ENCODE measurements at regions not wholly inside any gene's neighbourhood (a gene's known extent, or its start where the extent isn't known, plus 50 kb on each side); places are given as distances from the start of the nearest gene placed in this dataset.
"Not testable (repeated sequence)": the region's sequence is repeated elsewhere in the genome, so short reads cannot be mapped to it uniquely, and the experiment has no call there.

DNA sequence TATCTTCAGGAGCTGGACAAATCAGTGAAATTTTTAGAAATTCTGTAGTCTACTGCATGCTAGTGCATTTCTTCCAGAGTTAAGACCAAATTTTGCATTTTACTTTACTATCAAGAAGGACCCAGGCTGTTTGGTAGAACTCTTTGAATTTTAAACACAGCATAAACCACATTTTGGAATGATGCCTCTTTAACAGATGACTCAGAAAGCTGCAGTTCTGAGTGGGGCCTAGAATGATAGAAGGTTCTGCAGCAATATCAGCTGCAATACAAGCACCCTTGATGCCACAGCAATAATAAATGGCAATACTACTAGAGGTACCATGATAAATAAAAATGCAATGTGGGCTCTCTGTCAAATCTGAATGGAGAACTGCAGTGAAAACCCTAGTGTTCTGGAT, 198.7 kb downstream of the TMA16 start:
- FAIRE-seq (no peak), DNase-seq (no peak)
- Histone ChIP-seq H3K27me3 (ENCODE audit: control insufficient read depth in 3 of 3, insufficient read depth in 3 of 3, low read length in 3 of 3) (no peaks in the 10 kb centered on the region), H3K4me1 (ENCODE audit: control insufficient read depth in 3 of 3, insufficient read depth in 2 of 3, low read depth in 1 of 3, low read length in 2 of 3) (no peaks in the 10 kb centered on the region), H3K9me3 (ENCODE audit: control insufficient read depth in 2 of 2, insufficient read depth in 1 of 2, low read depth in 1 of 2, low read length in 1 of 2) (no peaks in the 10 kb centered on the region), H3K36me3 (ENCODE audit: control insufficient read depth in 3 of 3, insufficient read depth in 2 of 3, low read depth in 1 of 3, low read length in 3 of 3) (no peaks in the 10 kb centered on the region), H3K4me3 (ENCODE audit: low read depth in 1 of 3, low read length in 3 of 3) (no peak overlapping the region), H3K27ac (ENCODE audit: low read depth in 1 of 3, low read length in 2 of 3) (no peak overlapping the region)

- H3K4me1 ChIP-seq (ENCODE audit: control insufficient read depth in 3 of 3, insufficient read depth in 2 of 3, low read depth in 1 of 3, low read length in 2 of 3) = no peaks in the 10 kb centered on the region
- WGBS, 3 donors = 62 to 77% (median 64%) methylated on average over 4 of the region's 4 CpGs
- FAIRE-seq (no peak), DNase-seq (no peak)
- H3K27me3 ChIP-seq (ENCODE audit: control insufficient read depth in 3 of 3, insufficient read depth in 3 of 3, low read length in 3 of 3) = no peaks in the 10 kb centered on the region
- no peak overlapping the region for H3K27ac ChIP-seq (ENCODE audit: low read depth in 1 of 3, low read length in 2 of 3)
- H3K9me3 ChIP-seq (ENCODE audit: control insufficient read depth in 2 of 2, insufficient read depth in 1 of 2, low read depth in 1 of 2, low read length in 1 of 2) = no peaks in the 10 kb centered on the region
- H3K36me3 ChIP-seq (ENCODE audit: control insufficient read depth in 3 of 3, insufficient read depth in 2 of 3, low read depth in 1 of 3, low read length in 3 of 3) = no peaks in the 10 kb centered on the region
- H3K4me3 ChIP-seq (ENCODE audit: low read depth in 1 of 3, low read length in 3 of 3) = no peak overlapping the region
These were observed 199.3 kb downstream of the TMA16 start for GRCh38 chr4:163693776-163694175.

DNA sequence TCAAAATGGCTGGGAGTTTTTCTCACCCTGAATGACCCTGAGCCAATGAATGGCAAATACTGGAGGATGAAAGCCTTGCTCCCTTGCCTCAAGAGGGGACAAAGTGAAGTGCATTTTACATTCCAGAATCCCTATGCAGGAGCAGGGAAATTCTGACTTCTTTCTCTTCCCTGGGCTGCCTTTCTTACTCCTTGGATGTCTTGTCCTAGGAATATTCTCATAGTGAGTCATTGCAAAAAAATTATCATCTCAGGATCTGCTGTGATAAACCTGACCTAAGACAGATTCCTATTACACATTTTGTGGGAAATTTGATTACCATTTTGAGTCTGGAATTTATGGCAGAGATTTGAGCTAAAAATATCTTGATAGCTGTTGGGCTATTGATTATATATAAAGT, 199.9 kb downstream of the TMA16 start:
- FAIRE-seq (no peak), DNase-seq (no peak)
- H3K36me3 ChIP-seq (ENCODE audit: control insufficient read depth in 3 of 3, insufficient read depth in 2 of 3, low read depth in 1 of 3, low read length in 3 of 3) = no peaks in the 10 kb centered on the region
- H3K9me3 ChIP-seq (ENCODE audit: control insufficient read depth in 2 of 2, insufficient read depth in 1 of 2, low read depth in 1 of 2, low read length in 1 of 2) = no peaks in the 10 kb centered on the region
- no peaks in the 10 kb centered on the region for H3K27me3 ChIP-seq (ENCODE audit: control insufficient read depth in 3 of 3, insufficient read depth in 3 of 3, low read length in 3 of 3)
- no peaks in the 10 kb centered on the region for H3K4me1 ChIP-seq (ENCODE audit: control insufficient read depth in 3 of 3, insufficient read depth in 2 of 3, low read depth in 1 of 3, low read length in 2 of 3)
- H3K27ac ChIP-seq (ENCODE audit: low read depth in 1 of 3, low read length in 2 of 3) = no peak overlapping the region
- no peak overlapping the region for H3K4me3 ChIP-seq (ENCODE audit: low read depth in 1 of 3, low read length in 3 of 3)

GRCh38 chr4:163697121-163697520, 202.6 kb downstream of the TMA16 start:
- Histone ChIP-seq H3K4me1 (ENCODE audit: control insufficient read depth in 3 of 3, insufficient read depth in 2 of 3, low read depth in 1 of 3, low read length in 2 of 3) (no peaks in the 10 kb centered on the region), H3K9me3 (ENCODE audit: control insufficient read depth in 2 of 2, insufficient read depth in 1 of 2, low read depth in 1 of 2, low read length in 1 of 2) (no peaks in the 10 kb centered on the region), H3K4me3 (ENCODE audit: low read depth in 1 of 3, low read length in 3 of 3) (no peak overlapping the region), H3K27me3 (ENCODE audit: control insufficient read depth in 3 of 3, insufficient read depth in 3 of 3, low read length in 3 of 3) (no peaks in the 10 kb centered on the region), H3K36me3 (ENCODE audit: control insufficient read depth in 3 of 3, insufficient read depth in 2 of 3, low read depth in 1 of 3, low read length in 3 of 3) (no peaks in the 10 kb centered on the region), H3K27ac (ENCODE audit: low read depth in 1 of 3, low read length in 2 of 3) (no peak overlapping the region)
- 58 to 90% (median 69%) methylated on average over 3 of the region's 3 CpGs for WGBS, 3 donors
- DNase-seq = no peak
- no peak for FAIRE-seq

GRCh38 chr4:163700383-163700782, 205.9 kb downstream of the TMA16 start:
- not testable (repeated sequence) for H3K27me3 ChIP-seq (ENCODE audit: control insufficient read depth in 3 of 3, insufficient read depth in 3 of 3, low read length in 3 of 3); H3K4me3 ChIP-seq (ENCODE audit: low read depth in 1 of 3, low read length in 3 of 3); H3K4me1 ChIP-seq (ENCODE audit: control insufficient read depth in 3 of 3, insufficient read depth in 2 of 3, low read depth in 1 of 3, low read length in 2 of 3); H3K27ac ChIP-seq (ENCODE audit: low read depth in 1 of 3, low read length in 2 of 3); H3K9me3 ChIP-seq (ENCODE audit: control insufficient read depth in 2 of 2, insufficient read depth in 1 of 2, low read depth in 1 of 2, low read length in 1 of 2); FAIRE-seq; DNase-seq; H3K36me3 ChIP-seq (ENCODE audit: control insufficient read depth in 3 of 3, insufficient read depth in 2 of 3, low read depth in 1 of 3, low read length in 3 of 3)
- WGBS, 3 donors = 90 to 97% (median 91%) methylated on average over 4 of the region's 4 CpGs

DNA sequence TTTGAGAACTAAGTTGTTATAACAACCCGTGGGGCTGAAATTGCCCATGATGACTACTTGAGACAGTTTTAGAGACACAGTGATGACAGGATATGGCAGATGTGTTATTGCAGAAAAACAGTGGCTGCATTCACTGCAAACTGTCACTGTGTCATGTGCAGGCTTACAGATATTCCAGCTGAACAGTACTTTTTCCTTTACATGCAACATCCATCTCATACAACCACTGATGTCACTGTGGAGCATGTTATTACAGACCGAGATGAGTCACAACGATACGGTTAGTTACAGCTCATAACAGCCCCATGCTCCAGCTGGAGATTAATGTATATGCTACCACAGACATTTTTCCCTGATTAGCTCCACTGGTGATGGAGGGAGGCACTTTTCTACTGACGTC, 207.4 kb downstream of the TMA16 start:
- Histone ChIP-seq H3K4me1 (ENCODE audit: control insufficient read depth in 3 of 3, insufficient read depth in 2 of 3, low read depth in 1 of 3, low read length in 2 of 3) (no peaks in the 10 kb centered on the region), H3K9me3 (ENCODE audit: control insufficient read depth in 2 of 2, insufficient read depth in 1 of 2, low read depth in 1 of 2, low read length in 1 of 2) (no peaks in the 10 kb centered on the region), H3K27ac (ENCODE audit: low read depth in 1 of 3, low read length in 2 of 3) (no peak overlapping the region), H3K4me3 (ENCODE audit: low read depth in 1 of 3, low read length in 3 of 3) (no peak overlapping the region), H3K27me3 (ENCODE audit: control insufficient read depth in 3 of 3, insufficient read depth in 3 of 3, low read length in 3 of 3) (no peaks in the 10 kb centered on the region), H3K36me3 (ENCODE audit: control insufficient read depth in 3 of 3, insufficient read depth in 2 of 3, low read depth in 1 of 3, low read length in 3 of 3) (no peaks in the 10 kb centered on the region)
- FAIRE-seq (no peak), DNase-seq (peak in 1 of 2 donors; percentile 2)
- WGBS, 3 donors = 53 to 72% (median 69%) methylated on average over 5 of the region's 5 CpGs

- WGBS, 3 donors = 53 to 68% (median 68%) methylated on average over 4 of the region's 4 CpGs
- Histone ChIP-seq H3K27ac (ENCODE audit: low read depth in 1 of 3, low read length in 2 of 3) (no peak overlapping the region), H3K36me3 (ENCODE audit: control insufficient read depth in 3 of 3, insufficient read depth in 2 of 3, low read depth in 1 of 3, low read length in 3 of 3) (no peaks in the 10 kb centered on the region), H3K4me1 (ENCODE audit: control insufficient read depth in 3 of 3, insufficient read depth in 2 of 3, low read depth in 1 of 3, low read length in 2 of 3) (no peaks in the 10 kb centered on the region), H3K4me3 (ENCODE audit: low read depth in 1 of 3, low read length in 3 of 3) (no peak overlapping the region), H3K27me3 (ENCODE audit: control insufficient read depth in 3 of 3, insufficient read depth in 3 of 3, low read length in 3 of 3) (no peaks in the 10 kb centered on the region), H3K9me3 (ENCODE audit: control insufficient read depth in 2 of 2, insufficient read depth in 1 of 2, low read depth in 1 of 2, low read length in 1 of 2) (no peaks in the 10 kb centered on the region)
- no peak for DNase-seq
- no peak for FAIRE-seq
These were observed 208.2 kb downstream of the TMA16 start for GRCh38 chr4:163702736-163703135.

DNA sequence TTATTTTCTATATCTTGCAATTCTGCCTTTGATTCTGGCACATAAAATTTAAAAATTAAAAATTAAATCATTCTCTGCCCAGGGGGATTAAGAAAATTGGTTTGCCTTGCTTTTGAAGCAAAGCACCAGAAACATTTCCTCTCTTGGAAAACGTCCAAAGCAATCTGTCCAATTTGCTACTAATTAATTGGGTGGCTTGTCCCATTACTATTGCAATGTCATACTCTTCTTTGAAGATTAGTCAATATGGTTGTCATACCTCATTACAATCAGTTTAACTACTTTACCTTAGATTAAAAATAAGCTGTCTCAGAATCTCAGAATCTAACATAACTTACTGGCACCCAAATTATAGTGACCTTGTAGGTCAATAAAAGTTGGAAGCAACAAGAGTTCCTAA, 208.8 kb downstream of the TMA16 start:
- Histone ChIP-seq H3K4me1 (ENCODE audit: control insufficient read depth in 3 of 3, insufficient read depth in 2 of 3, low read depth in 1 of 3, low read length in 2 of 3) (no peaks in the 10 kb centered on the region), H3K27me3 (ENCODE audit: control insufficient read depth in 3 of 3, insufficient read depth in 3 of 3, low read length in 3 of 3) (no peaks in the 10 kb centered on the region), H3K4me3 (ENCODE audit: low read depth in 1 of 3, low read length in 3 of 3) (no peak overlapping the region), H3K36me3 (ENCODE audit: control insufficient read depth in 3 of 3, insufficient read depth in 2 of 3, low read depth in 1 of 3, low read length in 3 of 3) (no peaks in the 10 kb centered on the region), H3K27ac (ENCODE audit: low read depth in 1 of 3, low read length in 2 of 3) (no peak overlapping the region), H3K9me3 (ENCODE audit: control insufficient read depth in 2 of 2, insufficient read depth in 1 of 2, low read depth in 1 of 2, low read length in 1 of 2) (no peaks in the 10 kb centered on the region)
- WGBS, 3 donors = 22 to 48% (median 28%) methylated on average over 1 of the region's 1 CpG
- DNase-seq (no peak), FAIRE-seq (no peak)

DNA sequence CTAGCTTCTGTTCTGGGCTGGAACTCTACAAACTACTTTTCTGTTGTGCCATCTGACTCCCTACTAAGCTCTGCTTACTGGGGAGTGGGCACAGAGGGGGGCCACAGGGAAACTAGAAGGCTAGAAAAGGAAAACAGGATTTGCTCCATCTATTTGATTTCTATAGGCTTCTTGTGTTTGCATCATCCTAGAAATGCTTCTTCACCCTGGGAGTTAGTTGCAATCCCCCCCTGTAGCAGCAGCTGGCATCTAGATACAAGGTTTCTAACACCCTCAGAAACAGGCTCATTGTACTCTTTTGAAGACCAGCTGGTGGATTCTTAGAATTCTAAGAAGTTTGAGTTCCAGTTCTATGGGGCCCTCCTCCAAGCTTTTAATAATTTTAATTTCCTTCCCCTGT, 213.4 kb downstream of the TMA16 start:
- Histone ChIP-seq H3K4me3 (ENCODE audit: low read depth in 1 of 3, low read length in 3 of 3) (no peak overlapping the region), H3K27me3 (ENCODE audit: control insufficient read depth in 3 of 3, insufficient read depth in 3 of 3, low read length in 3 of 3) (no peaks in the 10 kb centered on the region), H3K27ac (ENCODE audit: low read depth in 1 of 3, low read length in 2 of 3) (no peak overlapping the region), H3K4me1 (ENCODE audit: control insufficient read depth in 3 of 3, insufficient read depth in 2 of 3, low read depth in 1 of 3, low read length in 2 of 3) (no peaks in the 10 kb centered on the region), H3K9me3 (ENCODE audit: control insufficient read depth in 2 of 2, insufficient read depth in 1 of 2, low read depth in 1 of 2, low read length in 1 of 2) (no peaks in the 10 kb centered on the region), H3K36me3 (ENCODE audit: control insufficient read depth in 3 of 3, insufficient read depth in 2 of 3, low read depth in 1 of 3, low read length in 3 of 3) (no peaks in the 10 kb centered on the region)
- no peak for FAIRE-seq
- no peak for DNase-seq

Data from small intestine (tissue), 7 donors.